Gastroesophageal sphincter (tissue), 4 donors: ENCODE measurements at regions not wholly inside any gene's neighbourhood (a gene's known extent, or its start where the extent isn't known, plus 50 kb on each side); places are given as distances from the start of the nearest gene placed in this dataset.

Source experiments
- ATAC-seq: fragments of 150-250 bp; one replicate; pipeline ENCODE4 v1.9.1; 2016; ENCODE audit warnings: mild to moderate bottlenecking, moderate library complexity
- H3K27ac ChIP-seq, 4 donors: fragments of 200-600 bp; sonication (generic) in 3 of 4; 1 replicate in 3 of 4; 2 replicates in 1 of 4; pipeline ENCODE4 v1.5.1; 2016 to 2019
- H3K27me3 ChIP-seq: fragments of 200-600 bp; sonication (generic); one replicate; pipeline ENCODE4 v1.5.1; 2019
- H3K36me3 ChIP-seq, 2 donors: fragments of 200-600 bp; sonication (generic); one replicate each; pipeline ENCODE4 v1.5.1; 2019; ENCODE audit warnings: control low read depth in 1 of 2
- H3K4me1 ChIP-seq, 3 donors: fragments of 200-600 bp; sonication (generic); 1 replicate in 2 of 3; 2 replicates in 1 of 3; pipeline ENCODE4 v1.5.1; 2016 to 2019; ENCODE audit warnings: control low read depth in 2 of 3
- H3K4me3 ChIP-seq, 2 donors: fragments of 200-600 bp; sonication (generic); one replicate each; pipeline ENCODE4 v1.5.1; 2019; ENCODE audit warnings: mild to moderate bottlenecking in 1 of 2, moderate library complexity in 1 of 2
- H3K9me3 ChIP-seq, 3 donors: fragments of 200-600 bp; sonication (generic); one replicate each; pipeline ENCODE4 v1.5.1; 2017 to 2019; ENCODE audit warnings: control low read depth in 2 of 3
- CTCF ChIP-seq, 4 experiments: fragments of 200-600 bp in 2 of 4; fragments of 450-650 bp in 2 of 4; sonication (generic) in 1 of 4; IDR thresholded peaks; one replicate each; pipeline ENCODE4 v1.5.1; 2017 to 2019; ENCODE audit warnings: antibody characterized with exemption in 4 of 4, mild to moderate bottlenecking in 2 of 4, moderate library complexity in 2 of 4
- EP300 ChIP-seq: sonication (generic); formaldehyde crosslinking; IDR thresholded peaks from one replicate; pipeline ENCODE4 v1.6.1; 2017; ENCODE audit warnings: antibody characterized with exemption, mild to moderate bottlenecking
- POLR2A ChIP-seq, 2 donors: fragments of 450-650 bp; IDR thresholded peaks; one replicate each; pipeline ENCODE4 v1.6.1; 2017; ENCODE audit warnings: antibody characterized with exemption in 2 of 2, mild to moderate bottlenecking in 2 of 2, moderate library complexity in 1 of 2
- POLR2AphosphoS5 ChIP-seq: sonication (generic); formaldehyde crosslinking; IDR thresholded peaks from one replicate; pipeline ENCODE4 v1.6.1; 2017; ENCODE audit warnings: antibody characterized with exemption
- WGBS, 2 donors: methylation state at CpG; one replicate each; pipeline ENCODE4 v1.1.5; 2018; ENCODE audit warnings: low coverage in 1 of 2; 5-methylcytosine and 5-hydroxymethylcytosine counted together

GRCh38 chr5:124812771-124813358 lies 66.4 kb upstream of the ZNF608 start:
- H3K4me1 ChIP-seq = no peaks in the 10 kb centered on the region
- TF ChIP-seq POLR2AphosphoS5 = no peak
- no peak for TF ChIP-seq CTCF (IDR thresholded peaks at IDR 0.05)
- no peak for TF ChIP-seq POLR2A (IDR thresholded peaks at IDR 0.05)
- TF ChIP-seq EP300 = no peak
- no peak overlapping the region for H3K4me3 ChIP-seq
- ATAC-seq = no peak
- WGBS, 2 donors = 80 to 88% methylated on average over 4 to 5 of the region's 5 CpGs
- H3K9me3 ChIP-seq = no peaks in the 10 kb centered on the region
- no peaks in the 10 kb centered on the region for H3K27me3 ChIP-seq
- no peaks in the 10 kb centered on the region for H3K36me3 ChIP-seq
- H3K27ac ChIP-seq = no peak overlapping the region

GRCh38 chr5:124816381-124816780 lies 69.9 kb upstream of the ZNF608 start:
- TF ChIP-seq POLR2A (IDR thresholded peaks at IDR 0.05) (no peak), EP300 (no peak), CTCF (IDR thresholded peaks at IDR 0.05) (no peak), POLR2AphosphoS5 (no peak)
- no peaks in the 10 kb centered on the region for H3K36me3 ChIP-seq
- no peak for ATAC-seq
- H3K27me3 ChIP-seq = no peaks in the 10 kb centered on the region
- no peaks in the 10 kb centered on the region for H3K4me1 ChIP-seq
- no peak overlapping the region for H3K27ac ChIP-seq
- no peak overlapping the region for H3K4me3 ChIP-seq
- no peaks in the 10 kb centered on the region for H3K9me3 ChIP-seq
- 32 to 55% methylated on average over 5 of the region's 7 CpGs for WGBS, 2 donors

DNA sequence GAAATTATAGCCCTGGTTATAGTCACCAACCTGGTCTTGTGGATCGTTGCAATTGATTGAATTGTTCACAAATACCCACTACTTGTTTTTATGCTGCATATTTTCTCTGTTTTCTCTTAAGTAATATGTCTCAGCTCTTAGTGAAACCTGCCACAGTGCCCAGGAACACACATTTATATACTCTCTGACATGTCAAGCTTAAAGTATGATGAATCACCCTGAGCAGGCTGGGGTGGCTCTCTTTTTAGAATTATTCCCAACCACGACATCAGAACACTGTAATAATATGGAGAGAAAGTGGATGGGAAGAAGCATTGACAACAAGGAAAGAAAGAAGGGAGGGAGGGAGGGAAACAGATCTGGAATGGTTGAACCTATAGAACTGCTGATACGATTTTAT lies 72.8 kb upstream of the ZNF608 start:
- no peaks in the 10 kb centered on the region for H3K36me3 ChIP-seq
- 87 to 89% methylated on average over 3 of the region's 3 CpGs for WGBS, 2 donors
- peaks cover 6 to 15% (median 6%) of the 10 kb centered on the region in 3 donors for H3K4me1 ChIP-seq

DNA sequence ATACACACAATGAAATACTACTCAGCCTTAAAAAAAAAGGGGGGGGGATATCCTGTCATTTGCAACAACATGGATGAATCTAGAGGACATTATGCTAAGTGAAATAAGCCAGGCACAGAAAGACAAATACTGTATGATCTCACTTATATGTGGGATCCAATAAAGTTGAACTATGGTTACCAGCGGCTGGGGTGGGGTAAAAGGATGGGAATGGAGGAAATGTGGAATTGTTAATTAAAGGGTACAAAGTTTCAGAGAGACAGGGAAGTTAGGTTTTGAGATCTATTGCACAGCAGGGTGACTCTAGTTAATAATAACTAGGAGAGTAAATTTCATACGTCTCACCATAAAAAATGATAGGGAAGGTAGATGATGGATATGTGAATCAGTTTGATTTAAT lies 76.2 kb upstream of the ZNF608 start:
- H3K27ac ChIP-seq = no peak overlapping the region
- 86 to 94% methylated on average over 2 of the region's 2 CpGs for whole genome bisulfite sequencing, 2 donors
- ATAC-seq = no peak

More for the DNA sequence above, 72.8 kb upstream of the ZNF608 start:
- ATAC-seq = no peak
- Histone ChIP-seq H3K27me3 (no peaks in the 10 kb centered on the region), H3K9me3 (no peaks in the 10 kb centered on the region), H3K4me3 (no peak overlapping the region), H3K27ac (no peak overlapping the region)
- TF ChIP-seq CTCF (IDR thresholded peaks at IDR 0.05) = no peak
- no peak for TF ChIP-seq EP300
- TF ChIP-seq POLR2AphosphoS5 = no peak
- TF ChIP-seq POLR2A (IDR thresholded peaks at IDR 0.05) = no peak

More for the DNA sequence above, 76.2 kb upstream of the ZNF608 start:
- TF ChIP-seq POLR2AphosphoS5 (no peak), EP300 (no peak), POLR2A (IDR thresholded peaks at IDR 0.05) (no peak), CTCF (IDR thresholded peaks at IDR 0.05) (no peak)
- no peaks in the 10 kb centered on the region for H3K36me3 ChIP-seq
- H3K4me3 ChIP-seq = no peak overlapping the region
- H3K27me3 ChIP-seq = no peaks in the 10 kb centered on the region
- peaks cover 6 to 25% (median 8%) of the 10 kb centered on the region in 3 donors for H3K4me1 ChIP-seq
- H3K9me3 ChIP-seq = no peaks in the 10 kb centered on the region
